ENCODE measurements at regions not wholly inside any gene's neighbourhood (a gene's known extent, or its start where the extent isn't known, plus 50 kb on each side); places are given as distances from the start of the nearest gene placed in this dataset.

- TF ChIP-seq, protein P1, sequence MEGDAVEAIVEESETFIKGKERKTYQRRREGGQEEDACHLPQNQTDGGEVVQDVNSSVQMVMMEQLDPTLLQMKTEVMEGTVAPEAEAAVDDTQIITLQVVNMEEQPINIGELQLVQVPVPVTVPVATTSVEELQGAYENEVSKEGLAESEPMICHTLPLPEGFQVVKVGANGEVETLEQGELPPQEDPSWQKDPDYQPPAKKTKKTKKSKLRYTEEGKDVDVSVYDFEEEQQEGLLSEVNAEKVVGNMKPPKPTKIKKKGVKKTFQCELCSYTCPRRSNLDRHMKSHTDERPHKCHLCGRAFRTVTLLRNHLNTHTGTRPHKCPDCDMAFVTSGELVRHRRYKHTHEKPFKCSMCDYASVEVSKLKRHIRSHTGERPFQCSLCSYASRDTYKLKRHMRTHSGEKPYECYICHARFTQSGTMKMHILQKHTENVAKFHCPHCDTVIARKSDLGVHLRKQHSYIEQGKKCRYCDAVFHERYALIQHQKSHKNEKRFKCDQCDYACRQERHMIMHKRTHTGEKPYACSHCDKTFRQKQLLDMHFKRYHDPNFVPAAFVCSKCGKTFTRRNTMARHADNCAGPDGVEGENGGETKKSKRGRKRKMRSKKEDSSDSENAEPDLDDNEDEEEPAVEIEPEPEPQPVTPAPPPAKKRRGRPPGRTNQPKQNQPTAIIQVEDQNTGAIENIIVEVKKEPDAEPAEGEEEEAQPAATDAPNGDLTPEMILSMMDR (IDR thresholded peaks at IDR 0.05): no peak
- TF ChIP-seq POLR2A (IDR thresholded peaks at IDR 0.05): no peak
- TF ChIP-seq POLR2AphosphoS5 (IDR thresholded peaks at IDR 0.05): no peak
- TF ChIP-seq EP300 (IDR thresholded peaks at IDR 0.05; ENCODE audit: low read depth): no peak
These were observed 1739.0 kb downstream of the MAT2B start for GRCh38 chr5:165244407-165244806.

All from transverse colon (tissue), 4 donors.